Subcutaneous abdominal adipose tissue (tissue), 5 donors: ENCODE measurements at regions not wholly inside any gene's neighbourhood (a gene's known extent, or its start where the extent isn't known, plus 50 kb on each side); places are given as distances from the start of the nearest gene placed in this dataset.
"Not testable (repeated sequence)": the region's sequence is repeated elsewhere in the genome, so short reads cannot be mapped to it uniquely, and the experiment has no call there.

Source experiments
- H3K27ac ChIP-seq: one replicate; pipeline ENCODE4 v1.7.0; 2013; ENCODE audit warnings: low read depth, mild to moderate bottlenecking, inconsistent platforms, low read length, moderate library complexity
- H3K27me3 ChIP-seq, 5 donors: one replicate each; pipeline ENCODE4 v1.7.0; 2013; ENCODE audit warnings: low read length in 5 of 5, inconsistent platforms in 1 of 5; ENCODE audit not compliant: control insufficient read depth in 5 of 5, insufficient read depth in 4 of 5
- H3K36me3 ChIP-seq, 5 donors: one replicate each; pipeline ENCODE4 v1.7.0; 2013; ENCODE audit warnings: low read length in 5 of 5; ENCODE audit not compliant: control insufficient read depth in 5 of 5, insufficient read depth in 5 of 5
- H3K4me1 ChIP-seq, 5 donors: one replicate each; pipeline ENCODE4 v1.7.0; 2013; ENCODE audit warnings: low read length in 5 of 5, mild to moderate bottlenecking in 3 of 5, moderate library complexity in 1 of 5; ENCODE audit not compliant: control insufficient read depth in 5 of 5, insufficient read depth in 5 of 5
- H3K4me3 ChIP-seq, 5 donors: one replicate each; pipeline ENCODE4 v1.7.0; 2013; ENCODE audit warnings: low read length in 5 of 5, low read depth in 1 of 5
- H3K9ac ChIP-seq, 5 donors: one replicate each; pipeline ENCODE4 v1.7.0; 2013; ENCODE audit warnings: low read length in 5 of 5, mild to moderate bottlenecking in 4 of 5, moderate library complexity in 3 of 5
- H3K9me3 ChIP-seq, 5 donors: one replicate each; pipeline ENCODE4 v1.7.0; 2013; ENCODE audit warnings: low read length in 5 of 5; ENCODE audit not compliant: control insufficient read depth in 5 of 5
- donor health status: healthy.
- donor health status: healthy.
- donor health status: healthy.
- donor health status: healthy.
- donor health status: healthy.

DNA sequence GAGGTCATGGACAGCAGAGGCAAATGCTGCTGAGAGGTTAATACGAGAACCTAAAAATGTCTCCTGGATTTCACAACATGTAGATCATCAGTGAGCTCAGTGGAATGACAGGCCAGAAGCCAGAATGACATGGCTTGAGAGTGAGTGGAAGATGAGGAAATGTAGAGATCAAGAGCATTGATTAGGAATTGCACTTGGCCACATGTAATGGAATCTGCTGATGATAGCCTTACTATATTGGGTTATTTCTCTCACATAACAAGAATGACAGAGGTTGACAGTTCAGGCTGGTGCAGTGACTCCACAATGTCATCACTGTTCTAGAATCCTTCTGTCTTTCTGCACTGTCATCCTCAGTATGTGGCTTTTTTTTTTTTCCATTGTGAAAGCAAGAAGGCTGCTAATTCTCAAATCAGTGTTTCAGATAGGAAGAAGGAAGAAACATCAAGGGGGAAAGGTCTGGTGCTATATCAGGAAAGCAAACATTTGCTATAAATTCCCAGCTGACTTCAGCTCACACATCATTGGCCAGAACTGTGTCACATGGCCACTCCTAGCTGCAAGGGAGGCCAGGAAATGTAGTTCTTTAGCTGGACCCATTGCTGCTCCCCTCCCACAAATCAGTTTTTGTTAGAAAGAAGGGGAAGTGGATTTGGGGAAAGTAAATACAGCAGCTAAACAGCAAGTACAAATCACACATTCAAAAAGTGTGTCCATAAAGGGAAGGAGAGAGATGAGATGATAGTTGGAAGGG lies 127.2 kb downstream of the FAM161A start:
- Histone ChIP-seq H3K27ac (no peak overlapping the region), H3K4me1 (no peaks in the 10 kb centered on the region), H3K27me3 (no peaks in the 10 kb centered on the region), H3K4me3 (no peak overlapping the region), H3K36me3 (no peaks in the 10 kb centered on the region), H3K9me3 (peaks cover 0 to 7% (median 4%) of the 10 kb centered on the region in 5 donors), H3K9ac (no peak overlapping the region)

DNA sequence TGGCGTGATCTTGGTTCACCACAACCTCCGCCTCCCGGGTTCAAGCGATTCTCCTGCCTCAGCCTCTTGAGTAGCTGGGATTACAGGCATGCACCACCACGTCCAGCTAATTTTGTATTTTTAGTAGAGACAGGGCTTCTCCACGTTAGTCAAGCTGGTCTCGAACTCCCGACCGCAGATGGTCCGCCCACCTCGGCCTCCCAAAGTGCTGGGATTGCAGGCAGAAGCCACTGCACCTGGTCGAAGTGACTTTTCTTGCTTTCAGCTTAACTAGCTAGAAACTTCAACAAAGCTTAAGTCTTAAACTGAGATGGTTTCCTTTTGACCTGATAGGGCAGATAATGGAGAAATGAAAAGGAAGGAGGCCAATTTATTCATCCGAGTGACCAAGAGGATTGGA lies 130.5 kb downstream of the FAM161A start:
- not testable (repeated sequence) for H3K27ac ChIP-seq, H3K36me3 ChIP-seq, H3K27me3 ChIP-seq, H3K4me3 ChIP-seq, H3K4me1 ChIP-seq, H3K9ac ChIP-seq, H3K9me3 ChIP-seq

DNA sequence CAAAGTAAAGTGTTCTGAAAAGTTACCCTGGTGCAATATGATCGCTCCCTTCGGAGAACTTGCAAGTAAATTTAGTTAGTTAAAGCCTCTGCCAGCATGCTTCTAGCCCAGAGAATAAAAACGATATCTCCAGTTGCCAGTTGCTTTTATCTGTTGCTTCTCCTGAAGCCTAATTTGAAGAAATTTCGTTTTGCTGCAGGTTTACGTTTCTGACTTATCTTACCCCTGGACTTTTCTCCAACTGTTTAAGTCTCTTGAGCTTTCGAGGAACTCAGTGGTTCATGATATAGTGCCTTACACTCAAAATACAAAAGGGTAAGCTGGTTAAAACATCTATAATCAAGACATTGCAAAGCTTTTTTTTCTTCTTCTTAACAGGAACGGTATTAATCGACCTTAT lies 131.1 kb downstream of the FAM161A start:
- Histone ChIP-seq H3K4me3 (no peak overlapping the region), H3K27me3 (no peaks in the 10 kb centered on the region), H3K36me3 (no peaks in the 10 kb centered on the region), H3K27ac (no peak overlapping the region), H3K9ac (no peak overlapping the region), H3K4me1 (no peaks in the 10 kb centered on the region), H3K9me3 (peaks cover 0 to 7% (median 4%) of the 10 kb centered on the region in 5 donors)

DNA sequence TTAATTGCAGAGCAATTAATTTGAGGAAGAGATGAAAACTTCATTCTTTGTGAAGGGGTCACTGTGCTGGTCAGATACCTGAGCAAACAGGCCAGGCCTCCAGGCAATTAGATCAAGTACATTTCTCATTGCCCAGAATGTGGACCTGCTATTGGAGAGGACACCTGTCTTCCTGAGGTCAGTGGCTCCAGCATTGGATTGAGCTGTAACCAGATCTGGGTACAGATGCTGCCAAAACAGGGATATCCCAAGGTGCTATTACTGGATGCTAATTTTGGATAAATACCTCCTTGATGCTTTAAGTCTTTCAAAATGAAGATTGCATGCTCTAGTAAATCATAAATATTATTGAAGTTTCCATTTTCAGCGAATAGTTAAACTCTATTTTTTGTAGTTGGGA lies 131.5 kb downstream of the FAM161A start:
- H3K9me3 ChIP-seq, result peaks cover 0 to 7% (median 4%) of the 10 kb centered on the region in 5 donors

DNA sequence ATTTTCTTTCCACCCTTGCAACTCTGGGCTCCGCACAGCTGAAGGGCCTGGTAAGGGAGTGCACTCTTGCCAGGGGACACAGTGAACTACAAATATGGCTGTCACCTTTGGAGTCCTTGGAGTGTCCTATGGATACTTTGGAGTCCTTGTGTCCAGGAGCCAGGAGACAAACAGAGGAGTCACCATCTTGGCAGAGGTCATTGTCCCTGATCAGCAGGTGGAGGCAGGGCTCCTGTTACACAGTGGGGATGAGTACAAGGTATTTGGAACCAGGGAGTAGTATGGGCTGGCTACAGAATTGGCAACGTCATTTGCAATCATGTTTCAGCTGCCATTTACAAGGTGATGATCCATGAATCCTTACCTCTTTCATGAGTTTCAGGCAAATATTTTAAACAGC lies 132.5 kb downstream of the FAM161A start:
- Histone ChIP-seq H3K9ac (no peak overlapping the region), H3K4me3 (no peak overlapping the region), H3K27ac (no peak overlapping the region), H3K9me3 (peaks cover 0 to under 1% (median 0%) of the 10 kb centered on the region in 5 donors), H3K4me1 (no peaks in the 10 kb centered on the region), H3K36me3 (no peaks in the 10 kb centered on the region), H3K27me3 (no peaks in the 10 kb centered on the region)

More for the DNA sequence above, 131.5 kb downstream of the FAM161A start:
- no peaks in the 10 kb centered on the region for H3K4me1 ChIP-seq
- no peaks in the 10 kb centered on the region for H3K36me3 ChIP-seq
- no peak overlapping the region for H3K4me3 ChIP-seq
- H3K27me3 ChIP-seq, result no peaks in the 10 kb centered on the region
- H3K9ac ChIP-seq, result no peak overlapping the region
- H3K27ac ChIP-seq, result no peak overlapping the region

DNA sequence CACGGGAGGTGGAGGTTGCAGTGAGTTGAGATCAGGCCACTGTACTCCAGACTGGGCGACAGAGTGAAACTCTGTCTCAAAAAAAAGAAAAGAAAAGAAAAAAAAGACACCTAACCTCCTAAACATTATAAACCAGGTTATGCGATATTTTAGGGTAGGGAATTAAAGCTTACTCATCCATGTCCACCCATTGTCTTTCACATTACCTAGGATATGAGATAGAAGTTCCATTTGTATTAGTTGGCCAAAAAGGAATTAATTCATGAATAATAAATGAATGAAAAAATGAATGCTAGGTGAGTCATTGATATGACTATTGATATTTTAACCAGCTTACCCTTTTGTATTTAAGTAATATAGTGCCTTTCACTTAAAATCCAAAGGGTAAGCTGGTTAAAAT lies 132.9 kb downstream of the FAM161A start:
- H3K36me3 ChIP-seq, result no peaks in the 10 kb centered on the region
- H3K27ac ChIP-seq, result no peak overlapping the region
- no peak overlapping the region for H3K9ac ChIP-seq
- H3K4me3 ChIP-seq, result no peak overlapping the region
- H3K9me3 ChIP-seq, result no peaks in the 10 kb centered on the region
- H3K27me3 ChIP-seq, result no peaks in the 10 kb centered on the region
- H3K4me1 ChIP-seq, result no peaks in the 10 kb centered on the region

DNA sequence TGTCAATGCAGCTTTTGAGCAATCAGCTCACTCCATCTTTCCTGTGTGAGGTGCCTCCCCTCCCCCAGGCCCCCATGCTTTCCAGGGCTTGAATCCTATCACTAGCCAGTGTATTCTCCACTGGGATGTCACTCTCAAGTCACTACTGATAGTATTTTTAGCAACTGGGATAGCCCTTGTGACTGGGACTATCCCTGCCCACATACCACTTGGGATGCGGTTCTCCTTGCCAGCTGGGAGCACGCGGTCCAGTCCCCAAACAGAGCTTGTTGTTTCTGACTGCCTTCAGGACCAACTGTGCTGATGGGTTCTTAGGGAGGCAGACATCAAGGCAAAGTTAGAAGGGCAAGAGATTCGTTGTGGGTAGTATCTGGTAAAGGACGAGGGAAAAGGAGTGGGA lies 134.9 kb downstream of the FAM161A start:
- Histone ChIP-seq H3K27ac (no peak overlapping the region), H3K4me3 (no peak overlapping the region), H3K36me3 (no peaks in the 10 kb centered on the region)

DNA sequence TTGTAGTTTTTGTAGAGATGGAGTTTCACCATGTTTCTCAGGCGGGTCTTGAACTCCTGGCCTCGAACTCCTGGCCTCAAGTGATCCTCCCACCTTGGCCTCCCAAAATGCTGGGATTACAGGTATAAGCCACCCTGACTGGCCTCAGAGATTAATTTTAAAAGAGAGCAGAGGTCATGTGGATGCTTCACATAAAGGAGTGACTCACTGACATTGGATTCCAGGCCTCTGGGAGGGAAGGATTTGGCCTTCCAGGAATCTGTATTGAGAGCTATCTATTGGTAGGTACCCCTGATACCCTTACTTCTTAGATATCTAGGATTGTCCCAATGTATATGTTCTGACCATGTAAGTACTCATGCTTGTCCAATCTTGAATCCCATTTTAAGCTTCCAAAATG lies 138.4 kb downstream of the FAM161A start:
- Histone ChIP-seq H3K36me3 (no peaks in the 10 kb centered on the region), H3K9ac (no peak overlapping the region), H3K4me3 (no peak overlapping the region), H3K4me1 (peaks cover 0 to 4% (median 0%) of the 10 kb centered on the region in 5 donors), H3K27me3 (no peaks in the 10 kb centered on the region), H3K9me3 (no peaks in the 10 kb centered on the region), H3K27ac (no peak overlapping the region)

More for the DNA sequence above, 134.9 kb downstream of the FAM161A start:
- H3K4me1 ChIP-seq, result no peaks in the 10 kb centered on the region
- H3K9ac ChIP-seq, result no peak overlapping the region
- H3K9me3 ChIP-seq, result no peaks in the 10 kb centered on the region
- H3K27me3 ChIP-seq, result no peaks in the 10 kb centered on the region

DNA sequence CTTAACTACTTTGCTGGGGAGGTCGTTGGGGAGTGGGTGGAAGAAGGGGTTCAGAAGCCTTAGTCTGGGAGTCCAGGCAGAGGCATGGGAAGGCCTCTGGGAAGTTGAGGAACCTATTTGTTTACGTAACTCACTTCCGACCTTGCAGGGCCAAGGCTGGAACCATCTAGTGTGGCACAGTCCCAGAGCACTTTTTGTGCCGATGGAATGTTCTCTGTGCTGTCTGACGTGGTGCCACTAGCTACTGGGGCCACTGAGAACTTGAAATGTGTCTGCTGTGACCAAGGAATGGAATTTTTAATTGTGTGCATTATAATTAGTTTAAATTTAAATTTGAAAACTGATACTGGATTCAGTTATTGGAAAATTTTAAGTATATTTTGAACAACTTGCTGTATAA lies 139.7 kb downstream of the FAM161A start:
- H3K27ac ChIP-seq, result no peak overlapping the region
- no peaks in the 10 kb centered on the region for H3K9me3 ChIP-seq
- H3K4me3 ChIP-seq, result no peak overlapping the region

DNA sequence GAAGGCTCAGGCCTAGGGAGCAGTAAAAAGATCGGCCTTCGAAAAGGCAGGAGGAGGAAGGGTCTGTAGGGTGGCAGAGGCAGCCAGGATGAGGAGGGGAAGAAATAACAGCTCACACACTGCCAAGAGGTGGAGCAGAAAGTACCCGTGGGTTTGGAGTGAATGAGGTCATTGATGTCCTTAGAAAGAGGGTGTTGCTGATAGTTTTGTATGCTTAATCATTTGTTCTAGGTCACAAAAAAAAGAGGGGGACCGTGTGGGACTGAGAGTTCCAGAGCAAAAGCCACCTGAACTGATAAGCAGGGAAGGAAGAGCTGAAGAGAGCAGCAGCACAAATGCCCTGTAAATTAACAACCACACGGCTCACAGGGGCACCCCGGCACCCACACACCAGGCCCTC lies 140.4 kb downstream of the FAM161A start:
- Histone ChIP-seq H3K27me3 (no peaks in the 10 kb centered on the region), H3K4me3 (no peak overlapping the region), H3K36me3 (no peaks in the 10 kb centered on the region), H3K27ac (no peak overlapping the region), H3K9ac (no peak overlapping the region), H3K9me3 (no peaks in the 10 kb centered on the region), H3K4me1 (peaks cover 0 to 4% (median 0%) of the 10 kb centered on the region in 5 donors)

More for the DNA sequence above, 139.7 kb downstream of the FAM161A start:
- H3K4me1 ChIP-seq, result peaks cover 0 to 4% (median 0%) of the 10 kb centered on the region in 5 donors
- H3K27me3 ChIP-seq, result no peaks in the 10 kb centered on the region
- H3K36me3 ChIP-seq, result no peaks in the 10 kb centered on the region
- no peak overlapping the region for H3K9ac ChIP-seq
